IPS DF 4.7 (cell line): ENCODE measurements at regions not wholly inside any gene's neighbourhood (a gene's known extent, or its start where the extent isn't known, plus 50 kb on each side); places are given as distances from the start of the nearest gene placed in this dataset.

ENCODE experiments used
- DNase-seq: peaks from one replicate; pipeline ENCODE4 v3.0.0-alpha.2; 2013; ENCODE audit warnings: low spot score; ENCODE audit errors: extremely low read depth

- DNase-seq = no peak
Measured at GRCh38 chr12:28817524-28817923, 331.6 kb upstream of the FAR2 start.

GRCh38 chr12:28824193-28824846 is 324.8 kb upstream of the FAR2 start:
- no peak for DNase-seq

GRCh38 chr12:28824849-28825248 is 324.2 kb upstream of the FAR2 start:
- DNase-seq = no peak

DNA sequence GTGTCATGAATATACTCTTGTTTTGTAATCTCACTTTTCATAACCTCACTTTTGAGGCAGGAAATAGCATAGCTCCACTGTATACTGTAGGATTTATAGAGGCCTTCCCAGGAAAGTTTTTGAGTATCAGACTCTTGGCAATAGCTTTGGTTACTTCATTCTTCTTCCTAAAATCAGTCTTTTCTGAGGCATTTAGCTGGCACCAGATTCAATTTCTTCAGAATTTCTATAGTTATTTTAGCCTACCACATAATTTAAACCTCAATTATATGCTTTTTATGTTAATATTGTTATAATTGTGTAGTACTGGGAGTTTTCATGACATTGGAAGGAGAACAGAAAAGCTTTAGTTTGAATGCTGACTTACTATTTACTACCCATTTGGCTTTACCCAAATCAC is 322.3 kb upstream of the FAR2 start:
- no peak for DNase-seq

DNA sequence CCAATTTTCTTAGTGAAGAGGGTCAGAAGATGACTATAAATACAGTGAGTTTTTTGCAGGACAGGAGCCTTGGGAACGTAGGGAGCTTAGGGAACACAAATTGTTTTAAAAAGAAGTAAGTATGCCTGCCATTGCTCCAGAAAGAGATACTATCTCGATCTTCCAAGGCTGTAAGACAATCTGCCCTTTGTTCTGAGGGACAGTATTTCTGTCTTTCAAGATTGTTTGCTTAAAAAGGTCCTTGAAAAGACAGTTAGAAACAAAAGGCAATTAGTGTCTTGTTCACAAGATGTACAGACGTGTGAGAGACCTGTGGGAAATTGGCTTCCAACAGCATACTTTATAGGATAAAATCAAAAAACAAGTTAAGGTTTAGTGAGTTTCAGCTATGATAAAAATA is 321.2 kb upstream of the FAR2 start:
- no peak for DNase-seq

GRCh38 chr12:28828318-28828717 is 320.8 kb upstream of the FAR2 start:
- no peak for DNase-seq

GRCh38 chr12:28830491-28830890 is 318.6 kb upstream of the FAR2 start:
- no peak for DNase-seq

DNA sequence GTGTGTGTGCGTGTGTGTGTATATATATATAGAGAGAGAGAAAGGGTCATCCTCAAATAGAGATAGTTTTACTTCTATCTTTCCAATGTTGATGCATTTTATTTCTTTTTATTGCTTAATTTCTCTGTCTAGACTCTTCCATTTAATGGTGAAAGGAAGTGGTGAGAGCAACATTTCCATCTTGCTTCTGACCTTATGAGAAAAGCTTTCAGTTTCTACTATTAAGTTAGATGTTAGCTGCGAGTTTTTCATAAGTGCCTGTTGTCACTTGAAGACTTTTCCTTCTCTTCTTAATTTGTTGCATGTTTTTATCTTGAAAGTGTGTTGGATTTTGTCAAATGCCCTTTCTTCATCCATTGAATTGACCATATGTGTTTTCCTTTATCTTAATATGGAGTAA is 304.4 kb upstream of the FAR2 start:
- no peak for DNase-seq

GRCh38 chr12:28851781-28852180 is 297.3 kb upstream of the FAR2 start:
- DNase-seq = no peak

- no peak for DNase-seq
Measured at GRCh38 chr12:28855761-28856310, 293.2 kb upstream of the FAR2 start.

DNA sequence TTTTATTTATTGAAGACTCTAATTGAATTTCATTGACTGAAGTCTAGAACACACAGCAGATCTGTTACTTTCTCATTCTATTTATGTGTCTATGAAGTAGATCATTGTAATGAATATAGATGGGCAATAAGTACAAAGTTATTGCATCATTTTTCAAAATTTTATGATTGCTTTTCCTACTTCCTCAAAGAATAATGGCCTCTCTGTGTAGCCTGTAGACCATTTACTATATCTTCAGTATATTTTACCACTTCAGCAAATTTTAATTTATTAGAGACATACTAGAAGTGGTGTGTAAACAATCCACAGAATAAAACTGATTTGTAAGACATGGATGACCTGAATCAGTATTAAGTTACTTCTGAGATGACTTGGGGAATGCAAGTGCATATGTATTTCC is 291.7 kb upstream of the FAR2 start:
- DNase-seq = no peak

DNA sequence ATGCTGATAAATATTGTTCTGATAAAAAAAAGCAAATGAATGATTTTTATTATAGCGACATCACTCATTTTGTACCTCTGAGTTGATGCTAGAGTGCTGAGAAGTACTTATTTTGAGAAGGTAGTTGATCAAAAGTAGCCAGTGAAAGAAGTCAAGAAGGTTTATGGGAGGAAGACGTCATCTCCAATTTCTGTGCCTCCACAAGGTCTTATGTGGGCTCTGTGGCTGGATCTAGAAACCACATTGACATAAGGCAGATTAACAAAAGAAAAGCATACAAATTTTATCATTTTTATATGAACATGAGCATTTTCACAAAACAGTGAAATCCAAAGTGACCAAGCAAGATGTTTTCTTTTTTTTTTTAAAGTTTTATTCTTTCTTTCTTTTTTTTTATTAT is 289.5 kb upstream of the FAR2 start:
- no peak for DNase-seq

GRCh38 chr12:28865776-28866175 is 283.3 kb upstream of the FAR2 start:
- no peak for DNase-seq

DNA sequence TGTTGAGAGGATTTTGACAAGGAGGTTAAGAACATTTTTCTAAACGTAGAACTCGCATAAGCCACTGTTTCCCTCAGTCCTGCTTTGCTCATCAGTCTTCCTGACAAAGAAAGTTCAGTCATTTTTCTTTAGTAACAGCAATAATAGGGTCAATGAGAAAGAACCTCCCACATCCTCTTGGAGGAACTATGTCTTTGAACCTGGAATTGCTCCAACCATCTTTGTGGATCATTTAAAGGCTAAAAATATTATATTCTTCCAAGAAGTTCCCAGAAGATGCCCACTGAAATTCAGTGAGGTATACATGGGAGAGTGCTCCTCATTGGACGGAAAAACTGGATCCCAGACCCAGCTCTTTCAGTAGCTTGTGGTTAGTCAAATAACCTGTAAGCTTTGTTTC is 282.8 kb upstream of the FAR2 start:
- DNase-seq = no peak

GRCh38 chr12:28866715-28867503 is 282.2 kb upstream of the FAR2 start:
- DNase-seq = no peak

- no peak for DNase-seq
Measured at GRCh38 chr12:28868414-28868813, 280.7 kb upstream of the FAR2 start.

GRCh38 chr12:28869197-28869596 is 279.9 kb upstream of the FAR2 start:
- no peak for DNase-seq

- DNase-seq = no peak
Measured at GRCh38 chr12:28870839-28871440, 278.1 kb upstream of the FAR2 start.

- peak; percentile 72 for DNase-seq
Measured at GRCh38 chr12:28872654-28873268, 276.3 kb upstream of the FAR2 start.

- DNase-seq = no peak
Measured at GRCh38 chr12:28874758-28875157, 274.3 kb upstream of the FAR2 start.

DNA sequence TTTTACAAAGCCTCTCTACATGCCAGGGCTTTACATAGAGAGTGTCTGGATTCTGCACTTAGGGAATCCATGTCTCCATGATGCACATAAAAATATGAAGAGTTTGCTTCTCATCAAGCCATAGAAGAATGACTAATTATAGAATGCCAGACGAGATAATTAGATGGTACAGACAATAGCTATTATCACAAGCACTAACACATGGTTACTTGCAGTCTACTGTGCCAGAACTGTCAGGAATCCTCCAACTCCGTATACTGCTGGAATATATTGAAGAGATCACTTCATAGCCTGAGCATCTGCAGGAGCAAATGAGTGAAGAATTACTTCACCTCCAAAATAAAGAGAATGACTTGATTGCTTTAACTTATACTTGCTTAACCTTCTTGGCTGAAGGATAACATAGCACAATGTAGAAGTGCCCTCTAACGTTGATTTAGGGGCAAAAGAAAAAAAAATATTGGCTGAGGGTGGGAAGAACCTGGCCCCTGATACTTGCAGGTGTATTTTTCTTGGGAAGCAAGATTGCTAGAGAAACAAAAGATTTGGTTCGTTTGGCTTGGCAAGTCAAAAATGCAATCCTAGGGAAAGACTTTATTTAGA is 272.8 kb upstream of the FAR2 start:
- DNase-seq = no peak

GRCh38 chr12:28877854-28878253 is 271.2 kb upstream of the FAR2 start:
- DNase-seq = no peak
